HG02852 (cell line): ENCODE measurements at regions not wholly inside any gene's neighbourhood (a gene's known extent, or its start where the extent isn't known, plus 50 kb on each side); places are given as distances from the start of the nearest gene placed in this dataset.
"Not testable (repeated sequence)": the region's sequence is repeated elsewhere in the genome, so short reads cannot be mapped to it uniquely, and the experiment has no call there.

Source experiments
- ATAC-seq: cut with Tn5 transposase; IDR thresholded peaks from one replicate; pipeline ENCODE4 v1.9.1; 2021; ENCODE audit warnings: mild to moderate bottlenecking, moderate library complexity; ENCODE audit not compliant: unreplicated experiment

DNA sequence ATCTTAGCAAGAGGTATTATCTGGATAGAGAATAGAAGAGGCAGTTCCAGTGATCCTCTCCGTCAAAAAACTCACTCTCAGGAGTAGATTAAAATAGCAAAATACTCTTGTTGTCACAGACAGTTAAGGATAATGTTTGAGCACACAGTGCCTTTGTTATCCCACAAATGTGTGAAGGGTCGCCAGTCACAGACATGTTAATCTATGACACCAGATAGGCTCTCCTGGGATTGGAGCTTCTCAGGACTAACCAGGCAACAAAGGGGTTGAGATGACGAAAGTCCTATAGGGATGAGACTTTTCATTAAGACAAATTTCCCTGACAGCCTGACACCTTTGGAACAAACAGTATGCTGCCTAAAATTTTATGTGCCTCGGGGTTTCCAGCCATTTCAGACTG is 1947.1 kb downstream of the OLFM4 start:
- ATAC-seq = no peak

DNA sequence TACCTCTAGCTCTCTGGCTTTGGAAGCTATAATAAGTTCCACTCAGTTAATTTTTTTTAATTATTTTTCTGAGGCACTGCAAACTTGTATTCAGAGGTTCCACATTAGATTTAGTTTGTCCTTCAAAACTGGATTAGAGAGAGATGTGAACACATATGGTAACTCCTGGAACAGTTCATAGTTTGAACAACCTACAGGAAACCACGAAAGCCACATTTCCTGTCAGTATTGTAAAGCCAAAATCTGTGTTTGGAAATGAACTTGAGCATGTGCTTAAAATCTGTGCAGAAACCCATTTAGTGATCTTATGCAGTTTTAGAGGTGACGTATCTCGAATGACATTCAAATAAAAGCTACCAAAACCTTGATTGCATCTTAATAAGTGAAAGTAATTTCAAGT is 1952.0 kb downstream of the OLFM4 start:
- ATAC-seq = no peak

DNA sequence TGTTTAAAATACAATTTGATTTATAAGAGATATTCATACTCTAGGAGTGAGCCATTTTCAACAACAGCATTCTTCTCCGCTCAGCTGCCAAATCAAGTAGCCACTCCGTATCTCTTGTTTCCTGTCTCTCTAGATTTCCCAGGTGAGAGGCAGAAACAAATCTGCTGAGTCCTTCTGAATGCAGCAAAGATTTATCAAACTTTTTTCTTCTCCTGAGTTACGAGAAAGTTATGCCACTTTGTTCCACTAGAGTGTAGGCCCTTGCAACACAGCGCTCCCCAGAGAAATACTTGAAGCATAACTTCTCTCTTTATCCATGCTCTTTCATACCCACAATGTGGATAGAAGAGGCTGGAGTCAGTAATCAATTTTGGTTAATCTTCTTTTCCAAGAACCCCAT is 1960.8 kb downstream of the OLFM4 start:
- ATAC-seq = no peak

DNA sequence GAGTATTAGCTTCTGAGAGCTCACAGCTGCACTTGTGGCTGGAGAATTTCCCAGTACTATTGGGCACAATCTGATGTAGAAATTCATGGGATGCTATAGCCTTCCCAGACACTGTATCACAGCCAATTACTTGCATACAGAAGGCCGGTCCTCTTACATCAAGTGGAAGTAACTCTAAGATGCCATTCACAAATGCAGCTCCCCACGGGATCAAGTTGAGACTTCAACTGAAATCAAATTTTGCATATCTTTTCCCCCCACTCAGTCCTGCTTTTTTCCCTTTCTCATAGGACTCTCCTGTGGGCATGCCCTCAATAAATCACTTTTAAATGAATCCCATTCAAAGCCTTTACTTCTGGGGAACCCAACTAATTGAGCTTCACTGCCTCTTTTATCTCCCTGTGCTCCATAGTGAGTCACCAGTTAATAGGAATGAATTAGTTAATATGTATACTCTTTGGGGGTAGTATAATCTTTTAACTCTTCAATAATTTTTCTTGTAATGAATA is 1970.8 kb downstream of the OLFM4 start:
- ATAC-seq = no peak

DNA sequence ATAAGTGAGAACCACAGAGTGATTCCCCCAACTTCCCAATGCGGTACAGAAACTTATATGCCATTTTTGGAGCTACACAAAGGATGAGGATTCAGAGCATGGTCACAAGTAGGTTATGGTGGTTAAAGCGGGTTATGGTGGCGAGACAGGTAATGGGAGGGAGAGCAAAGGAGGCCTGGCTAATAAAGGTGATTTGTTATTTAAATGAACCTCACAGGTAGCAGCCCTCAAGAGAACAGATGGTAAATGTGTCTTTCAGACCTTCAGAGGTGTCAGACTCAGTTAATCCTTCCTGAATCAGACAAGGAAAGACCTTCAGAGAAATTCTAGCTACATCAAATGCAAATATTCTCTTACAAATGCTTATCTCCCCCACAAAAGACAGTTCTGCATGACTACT is 1971.4 kb downstream of the OLFM4 start:
- no peak for ATAC-seq

DNA sequence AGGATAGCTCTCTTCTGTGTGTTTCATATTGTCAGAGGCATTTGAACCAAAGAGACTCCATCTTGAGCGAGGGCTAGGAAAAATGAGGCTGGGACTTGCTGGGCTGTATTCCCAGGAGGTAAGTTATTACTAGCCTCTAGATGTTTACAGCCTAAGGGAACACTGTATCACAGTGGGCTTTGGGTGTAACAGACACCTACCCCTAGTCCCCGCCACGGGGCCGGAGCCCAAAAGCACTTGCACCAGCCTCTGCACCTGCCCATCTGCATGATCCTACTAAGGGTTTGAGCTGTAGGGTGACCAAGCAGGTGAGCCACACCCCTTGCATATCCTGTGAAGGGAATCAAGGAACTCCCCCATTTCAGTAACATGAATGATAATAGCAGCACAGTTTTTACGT is 1972.2 kb downstream of the OLFM4 start:
- no peak for ATAC-seq

DNA sequence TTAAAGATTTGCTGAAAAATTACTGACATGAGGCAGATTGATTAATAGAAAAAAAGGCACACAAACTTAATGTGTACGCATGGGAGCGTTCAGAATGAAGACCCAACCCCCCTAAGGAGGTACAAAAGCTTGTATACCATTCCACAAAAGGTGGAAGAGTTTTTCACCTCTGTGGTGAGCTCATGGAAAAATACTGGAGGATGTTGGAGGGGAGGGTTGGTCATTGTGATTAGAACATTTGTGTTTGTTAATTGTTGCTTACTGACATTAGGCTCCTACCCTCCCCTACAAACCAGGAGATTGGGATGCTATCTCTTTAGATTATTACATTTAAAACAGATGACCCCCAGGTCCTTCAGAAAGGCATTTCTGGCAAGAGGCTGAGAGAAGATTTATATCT is 1973.3 kb downstream of the OLFM4 start:
- no peak for ATAC-seq

DNA sequence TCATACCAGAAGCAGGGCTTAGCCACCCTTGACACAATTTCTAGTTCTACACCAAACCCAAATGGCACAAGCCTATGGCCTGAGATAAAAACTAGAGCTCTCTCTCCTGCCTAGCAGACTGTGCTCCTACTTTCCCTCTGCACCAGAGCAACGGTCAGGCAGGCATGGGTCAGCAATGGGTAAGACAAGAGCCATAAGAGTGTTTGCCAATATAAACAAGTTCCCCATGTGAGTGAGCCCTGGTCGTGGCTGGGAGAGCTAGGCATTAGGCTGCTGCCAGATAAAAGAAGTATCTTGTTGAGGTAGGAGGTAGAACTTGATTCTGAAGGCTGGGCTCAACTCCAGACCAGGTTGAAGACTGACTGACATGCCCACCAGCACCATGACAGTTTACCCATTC is 1979.1 kb downstream of the OLFM4 start:
- no peak for ATAC-seq

DNA sequence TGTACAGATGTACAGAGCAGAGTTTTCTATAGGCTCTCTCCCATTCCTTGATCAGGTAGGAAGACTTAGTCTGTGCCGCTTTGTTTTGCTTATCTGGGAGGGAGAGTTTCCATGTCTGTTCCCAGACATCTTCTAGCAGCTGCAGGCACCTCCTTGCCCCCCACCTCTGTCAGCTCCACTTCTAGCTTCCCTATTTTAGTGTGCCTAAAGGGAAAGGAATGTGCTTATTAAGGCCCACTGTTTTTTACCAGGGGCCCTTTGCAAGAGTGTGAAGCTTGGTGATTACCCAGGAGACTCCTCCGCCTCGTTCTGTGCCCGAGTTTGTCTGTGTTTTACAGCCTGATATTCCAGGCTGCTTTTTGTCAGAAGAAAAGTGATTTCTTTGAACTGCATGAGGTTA is 1984.4 kb downstream of the OLFM4 start:
- ATAC-seq = no peak

DNA sequence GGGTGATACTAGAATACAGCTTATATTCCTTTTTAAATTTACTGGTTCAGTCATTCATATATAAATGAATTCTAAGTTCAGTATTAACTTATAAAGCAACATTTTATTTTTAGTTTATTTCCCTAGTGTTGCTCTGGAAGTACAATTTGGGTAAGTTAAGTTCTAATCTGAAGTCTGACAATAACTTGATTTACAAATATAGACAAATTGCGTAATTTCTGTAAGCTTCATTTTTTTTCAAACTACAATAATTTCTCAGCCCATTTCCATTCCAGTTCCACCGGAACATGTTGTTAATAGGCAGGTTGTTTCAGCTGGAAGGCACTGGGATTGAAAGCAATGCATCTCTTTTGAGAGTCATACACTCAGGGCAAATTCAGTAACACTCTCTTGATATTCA is 2000.7 kb downstream of the OLFM4 start:
- no peak for ATAC-seq

DNA sequence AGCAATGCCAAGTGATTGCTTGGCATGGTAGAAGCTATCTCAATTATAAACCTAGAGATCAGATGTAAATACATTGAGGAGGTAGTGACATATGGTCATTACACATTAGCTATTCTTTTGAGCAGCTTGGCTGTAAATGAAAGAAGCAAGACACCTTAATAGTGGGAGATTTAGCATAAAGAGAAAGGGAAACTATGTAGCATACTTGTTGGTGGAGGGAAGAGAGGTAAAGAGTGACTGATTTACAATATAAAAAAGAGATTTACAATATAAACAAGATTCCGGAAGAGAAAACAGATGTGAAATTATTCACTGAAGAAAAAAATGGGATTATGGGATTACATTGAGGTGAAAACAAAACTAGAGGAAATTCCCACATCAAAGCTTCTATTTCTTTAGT is 2009.6 kb downstream of the OLFM4 start:
- no peak for ATAC-seq

DNA sequence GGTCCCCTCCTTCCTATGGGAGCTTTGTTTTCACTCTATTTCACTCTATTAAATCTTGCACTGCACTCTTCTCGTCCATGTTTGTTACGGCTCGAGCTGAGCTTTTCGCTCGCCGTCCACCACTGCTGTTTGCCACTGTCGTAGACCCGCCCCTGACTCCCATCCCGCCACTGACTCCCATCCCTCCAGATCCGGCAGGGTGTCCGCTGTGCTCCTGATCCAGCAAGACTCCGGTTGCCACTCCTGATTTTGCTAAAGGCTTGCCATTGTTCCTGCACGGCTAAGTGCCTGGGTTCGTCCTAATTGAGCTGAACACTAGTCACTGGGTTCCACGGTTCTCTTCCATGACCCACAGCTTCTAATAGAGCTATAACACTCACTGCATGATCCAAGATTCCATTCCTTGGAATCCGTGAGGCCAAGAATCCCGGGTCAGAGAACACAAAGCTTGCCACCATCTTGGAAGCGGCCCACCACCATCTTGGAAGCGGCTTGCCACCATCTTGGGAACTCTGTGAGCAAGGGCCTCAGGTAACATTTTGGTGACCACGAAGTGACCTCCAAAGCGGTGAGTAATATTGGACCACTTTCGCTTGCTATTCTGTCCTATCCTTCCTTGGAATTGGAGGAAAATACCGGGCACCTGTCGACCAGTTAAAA is 2025.4 kb downstream of the OLFM4 start:
- not testable (repeated sequence) for ATAC-seq

DNA sequence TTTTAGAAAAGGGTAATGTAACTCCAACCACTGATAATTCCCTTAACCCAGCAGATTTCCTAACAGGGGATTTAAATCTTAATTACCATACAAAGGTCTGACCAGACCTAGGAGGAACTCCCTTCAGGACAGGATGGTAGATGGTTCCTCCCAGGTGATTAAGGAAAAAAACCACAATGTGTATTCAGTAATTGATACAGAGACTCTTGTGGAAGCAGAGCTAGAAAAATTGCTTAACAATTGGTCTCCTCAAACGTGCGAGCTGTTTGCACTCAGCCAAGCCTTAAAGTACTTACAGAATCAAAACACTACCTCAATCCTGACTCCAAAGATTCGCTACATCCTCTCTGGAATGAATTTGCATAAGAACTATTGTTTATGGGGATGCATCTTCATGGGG is 2027.1 kb downstream of the OLFM4 start:
- not testable (repeated sequence) for ATAC-seq

DNA sequence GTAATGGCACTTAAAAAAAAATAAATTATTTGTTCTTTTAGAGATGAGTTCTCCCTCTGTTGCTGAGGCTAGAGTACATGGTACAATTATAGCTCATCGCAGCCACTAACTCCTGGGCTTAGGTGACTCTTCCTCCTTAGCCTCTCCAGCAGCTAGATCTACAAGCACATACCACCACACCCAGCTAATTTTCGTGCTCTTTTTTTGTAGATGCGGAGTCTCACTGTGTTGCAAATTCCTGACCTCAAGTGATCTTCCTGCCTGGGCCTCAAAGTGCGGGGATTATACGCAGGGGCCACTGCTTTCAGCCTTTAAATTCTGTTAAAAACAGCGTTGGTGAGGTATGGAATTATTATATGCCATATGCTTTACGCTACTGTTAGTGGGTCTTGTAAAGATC is 2034.0 kb downstream of the OLFM4 start:
- ATAC-seq = no peak

DNA sequence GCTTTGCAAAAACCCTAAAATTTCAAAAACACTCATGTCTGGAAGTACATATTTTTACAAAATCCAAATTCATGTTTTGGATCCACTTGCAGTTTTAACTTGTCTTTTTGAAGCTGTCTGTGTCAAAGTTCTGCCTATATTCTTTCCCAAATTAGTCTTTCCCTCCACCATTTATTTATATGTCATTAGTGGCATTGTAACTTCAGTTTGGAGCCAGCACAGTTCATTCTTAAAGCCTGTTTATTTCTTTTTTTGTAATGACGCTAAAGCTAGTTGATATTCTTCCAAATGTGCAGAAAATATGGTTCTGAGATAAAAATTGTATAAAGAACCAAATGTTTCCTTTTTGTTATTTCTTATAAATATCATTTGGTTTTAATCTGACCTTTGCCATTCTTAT is 2039.3 kb downstream of the OLFM4 start:
- no peak for ATAC-seq

DNA sequence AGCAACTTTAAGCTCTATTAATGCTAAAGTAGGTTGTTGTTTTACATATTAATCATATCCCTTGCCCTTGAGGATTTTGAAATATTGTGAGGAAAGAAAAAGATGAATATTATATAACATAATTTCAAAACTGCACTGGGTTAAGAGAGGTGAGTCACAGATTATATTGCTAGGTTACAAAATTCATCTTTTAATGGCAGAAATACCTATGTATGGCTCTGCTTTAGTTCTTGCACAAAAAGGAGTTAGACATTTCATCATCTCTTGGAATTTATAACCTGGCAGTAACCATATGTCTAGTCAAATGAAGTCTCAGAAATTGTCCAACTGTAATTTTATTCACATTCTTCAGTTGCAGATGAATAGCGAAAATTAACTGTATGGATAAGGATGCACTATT is 2041.1 kb downstream of the OLFM4 start:
- no peak for ATAC-seq

DNA sequence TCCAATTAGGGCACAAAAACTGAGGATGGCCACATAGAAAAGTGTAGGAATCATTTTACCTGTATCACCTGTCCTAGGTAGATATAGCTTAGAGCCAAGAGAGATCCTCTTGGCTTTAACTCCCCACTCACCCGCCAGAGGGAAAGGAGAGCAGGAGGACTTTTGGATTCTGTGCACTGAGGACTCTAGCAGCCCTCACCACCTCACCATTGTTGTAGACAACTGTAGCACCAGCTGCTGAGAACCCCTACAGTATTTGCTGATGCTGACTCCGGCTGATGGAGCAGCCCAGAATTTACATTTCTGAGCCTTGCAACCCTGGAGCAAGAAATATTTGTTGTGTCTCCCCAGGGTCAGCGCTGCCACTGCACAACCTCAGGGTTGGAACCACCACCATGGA is 2044.4 kb downstream of the OLFM4 start:
- ATAC-seq = no peak

DNA sequence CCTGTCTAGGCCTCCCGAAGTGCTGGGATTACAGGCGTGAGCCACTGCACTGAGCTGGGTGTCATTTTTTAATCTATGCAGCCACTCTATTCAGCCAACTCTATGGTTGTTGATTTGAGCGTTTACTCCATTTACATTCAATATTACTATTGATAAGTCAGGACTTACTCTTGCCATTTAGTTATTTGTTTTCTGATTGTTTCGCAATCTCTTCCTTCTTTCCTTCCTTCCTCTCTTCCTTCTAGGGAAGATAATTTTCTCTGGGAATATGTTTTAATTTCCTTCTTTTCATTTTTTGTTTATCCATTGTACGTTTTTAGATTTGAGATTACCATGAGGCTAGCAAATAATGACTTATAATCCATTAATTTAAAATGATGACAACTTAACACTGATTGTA is 2056.0 kb downstream of the OLFM4 start:
- no peak for ATAC-seq

DNA sequence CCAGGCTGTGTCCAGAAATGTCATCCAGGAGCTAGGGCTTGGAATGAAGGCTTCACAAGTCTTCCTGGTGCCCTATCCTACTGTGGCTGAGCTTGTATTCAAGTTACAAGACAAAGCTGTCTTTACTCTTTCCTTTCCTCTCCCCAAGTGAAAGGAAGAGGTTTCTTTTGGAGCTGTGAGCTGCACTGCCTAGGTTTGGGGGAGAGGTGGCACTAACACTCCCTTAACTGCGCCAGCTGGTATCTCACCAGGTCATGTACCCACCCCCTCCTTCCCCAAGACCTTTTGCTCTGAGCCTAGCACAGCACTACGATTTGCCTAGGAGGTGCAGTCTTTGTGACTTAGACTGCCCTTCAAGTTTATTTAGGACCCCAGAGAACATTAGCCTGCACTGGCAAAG is 2053.6 kb upstream of the PRR20A start:
- ATAC-seq = no peak

DNA sequence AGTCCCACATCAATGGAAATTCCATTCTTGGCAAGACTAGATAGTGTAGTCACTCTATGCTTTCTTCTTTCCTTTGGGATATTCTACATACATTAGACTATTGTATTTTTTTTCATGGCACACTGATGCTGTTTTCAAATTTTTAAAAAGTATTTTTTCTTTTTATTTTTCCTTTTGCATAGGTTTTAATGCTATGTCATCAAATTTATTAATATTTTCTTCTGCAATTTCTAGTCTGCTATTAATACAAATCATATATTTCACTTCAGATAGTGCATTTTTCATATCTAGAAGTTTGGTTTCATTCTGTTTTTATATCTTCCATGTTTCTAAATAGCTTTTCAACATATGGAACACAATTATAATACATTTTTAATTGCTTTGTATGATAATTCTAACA is 2050.1 kb upstream of the PRR20A start:
- no peak for ATAC-seq

DNA sequence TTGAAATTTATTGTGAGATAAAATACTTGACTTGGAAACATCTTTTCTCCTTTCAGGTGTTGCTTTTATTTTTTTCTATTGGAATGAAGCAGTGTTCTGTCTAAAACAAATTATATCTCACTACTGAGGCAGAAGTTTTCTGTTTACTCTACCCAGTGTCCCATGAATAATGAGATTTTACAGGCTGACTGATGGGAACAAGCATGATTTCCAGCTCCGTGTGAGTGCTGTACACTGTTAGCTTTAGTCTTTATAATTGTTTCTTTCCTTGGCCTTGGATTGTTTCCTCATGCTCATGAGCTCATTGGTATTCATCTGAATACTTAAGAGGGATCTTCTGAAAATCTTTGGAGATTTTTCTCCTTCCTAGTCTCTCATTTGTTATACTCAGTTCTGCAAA is 2049.5 kb upstream of the PRR20A start:
- no peak for ATAC-seq

DNA sequence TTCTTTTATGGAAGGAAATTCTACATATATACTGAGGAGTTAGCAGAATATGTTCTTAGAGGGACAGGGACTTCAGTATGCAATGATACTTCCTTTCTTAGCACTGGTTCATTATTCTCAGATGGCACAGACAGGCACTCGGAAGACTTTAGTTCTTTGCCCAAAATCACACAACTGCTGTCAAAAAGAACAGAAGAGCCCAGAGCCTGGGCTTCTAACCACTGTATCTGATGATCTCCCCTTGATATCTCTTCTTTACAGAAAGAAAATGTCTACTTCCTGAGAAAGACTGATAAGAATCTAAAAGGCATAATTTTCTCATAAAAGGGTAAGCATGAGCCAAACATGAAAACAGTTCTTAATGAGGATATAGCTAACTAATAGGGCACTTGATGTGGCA is 2034.2 kb upstream of the PRR20A start:
- ATAC-seq = no peak

DNA sequence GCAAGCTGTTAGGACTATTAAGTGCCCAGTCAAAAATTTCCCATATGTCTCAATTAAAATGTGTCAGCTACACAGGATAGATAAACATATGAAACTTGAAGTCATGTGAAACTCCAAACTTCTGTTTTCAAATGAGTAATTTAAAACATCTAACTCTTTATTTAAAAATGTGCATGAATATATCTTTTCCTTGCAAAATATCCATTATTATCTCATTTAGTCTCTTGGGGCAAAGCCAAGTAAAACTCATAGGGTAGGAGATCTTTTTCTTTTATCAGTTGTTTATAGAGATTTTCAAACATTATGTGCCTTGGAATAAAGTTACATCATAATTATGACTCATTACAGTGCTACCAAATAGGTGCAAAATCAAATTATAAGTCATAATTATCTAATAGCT is 2020.1 kb upstream of the PRR20A start:
- no peak for ATAC-seq
